Erythroblast (primary cell): ENCODE measurements at regions not wholly inside any gene's neighbourhood (a gene's known extent, or its start where the extent isn't known, plus 50 kb on each side); places are given as distances from the start of the nearest gene placed in this dataset.

Experiments
- GATA1 ChIP-seq: IDR thresholded peaks from 2 replicates; pipeline ENCODE4 v1.6.1; 2011; ENCODE audit warnings: low read depth, mild to moderate bottlenecking, control low read depth, low read length, moderate library complexity
- POLR2A ChIP-seq: IDR thresholded peaks from 2 replicates; pipeline ENCODE4 v1.6.1; 2011; ENCODE audit warnings: mild to moderate bottlenecking, low read length

GRCh38 chr2:239763433-239764097 is 261.6 kb downstream of the NDUFA10 start:
- TF ChIP-seq POLR2A (no peak), GATA1 (no peak)
